Left lung (tissue), 4 donors: ENCODE measurements at regions not wholly inside any gene's neighbourhood (a gene's known extent, or its start where the extent isn't known, plus 50 kb on each side); places are given as distances from the start of the nearest gene placed in this dataset.

Experiments used
- ATAC-seq: fragments of 200-7000 bp; cut with Tn5 transposase; one replicate; pipeline ENCODE4 v1.9.1; 2020; ENCODE audit warnings: moderate library complexity
- DNase-seq, 4 donors: peaks; one replicate each; pipeline ENCODE4 v3.0.0-alpha.2; 2013 to 2020
- H3K27ac ChIP-seq, 2 donors: fragments of 200-600 bp; sonication (generic) in 1 of 2; one replicate each; pipeline versions ENCODE4 v1.5.0 to v1.8.0; 2020 to 2021
- H3K27me3 ChIP-seq, 2 donors: fragments of 200-600 bp; sonication (generic) in 1 of 2; one replicate each; pipeline versions ENCODE4 v1.5.0 to v1.8.0; 2020 to 2021
- H3K36me3 ChIP-seq, 2 donors: fragments of 200-600 bp; sonication (generic) in 1 of 2; one replicate each; pipeline versions ENCODE4 v1.5.0 to v1.8.0; 2020 to 2021
- H3K4me1 ChIP-seq, 2 donors: fragments of 200-600 bp; one replicate each; pipeline ENCODE4 v1.8.0; 2021
- H3K4me3 ChIP-seq, 2 donors: fragments of 200-600 bp; sonication (generic) in 1 of 2; one replicate each; pipeline versions ENCODE4 v1.5.0 to v1.8.0; 2020 to 2021; ENCODE audit warnings: mild to moderate bottlenecking in 1 of 2
- H3K9me3 ChIP-seq, 2 donors: fragments of 200-600 bp; sonication (generic) in 1 of 2; one replicate each; pipeline versions ENCODE4 v1.5.0 to v1.8.0; 2020 to 2021
- CTCF ChIP-seq, 2 donors: fragments of 200-600 bp; sonication (generic) in 1 of 2; IDR thresholded peaks; one replicate each; pipeline versions ENCODE4 v1.5.0 to v1.8.0; 2021; ENCODE audit warnings: antibody characterized with exemption in 2 of 2
- intact Hi-C, 2 donors: fragments of 100-400 bp; cut with DNase I; formaldehyde crosslinking; loops; one replicate each; pipeline versions ENCODE4 v1.11.2 to v1.14.2; 2022
- donor health status: DM: no; HTN: yes; CAD: no.
- donor health status: DM: no; HTN: no; CAD: no.

- TF ChIP-seq CTCF (IDR thresholded peaks at IDR 0.05) = no peak
- H3K9me3 ChIP-seq = peaks cover 0 to 15% of the 10 kb centered on the region in 2 donors
- no peak overlapping the region for H3K4me3 ChIP-seq
- no peaks in the 10 kb centered on the region for H3K36me3 ChIP-seq
- H3K27ac ChIP-seq = no peak overlapping the region
- no peaks in the 10 kb centered on the region for H3K27me3 ChIP-seq
- no peaks in the 10 kb centered on the region for H3K4me1 ChIP-seq
- DNase-seq (no peak), ATAC-seq (no peak)
- intact Hi-C loops = no loop called here
Measured at GRCh38 chr13:85586422-85586831, 212.8 kb downstream of the SLITRK6 start.

GRCh38 chr13:85582890-85583289, 216.3 kb downstream of the SLITRK6 start:
- no peak for TF ChIP-seq CTCF (IDR thresholded peaks at IDR 0.05)
- no peaks in the 10 kb centered on the region for H3K36me3 ChIP-seq
- H3K9me3 ChIP-seq = peaks cover 0 to 10% of the 10 kb centered on the region in 2 donors
- intact Hi-C loops = no loop called here
- H3K4me1 ChIP-seq = no peaks in the 10 kb centered on the region
- DNase-seq = no peak
- H3K4me3 ChIP-seq = no peak overlapping the region
- no peaks in the 10 kb centered on the region for H3K27me3 ChIP-seq
- no peak overlapping the region for H3K27ac ChIP-seq
- ATAC-seq = no peak

GRCh38 chr13:85575110-85575509, 224.1 kb downstream of the SLITRK6 start:
- Histone ChIP-seq H3K27ac (no peak overlapping the region), H3K9me3 (peaks cover 0 to 3% of the 10 kb centered on the region in 2 donors), H3K36me3 (no peaks in the 10 kb centered on the region), H3K4me1 (no peaks in the 10 kb centered on the region), H3K27me3 (no peaks in the 10 kb centered on the region), H3K4me3 (no peak overlapping the region)
- intact Hi-C loops = no loop called here
- no peak for ATAC-seq
- no peak for TF ChIP-seq CTCF (IDR thresholded peaks at IDR 0.05)
- no peak for DNase-seq

- TF ChIP-seq CTCF (IDR thresholded peaks at IDR 0.05) = no peak
- intact Hi-C loops = no loop called here
- ATAC-seq = no peak
- Histone ChIP-seq H3K27me3 (no peaks in the 10 kb centered on the region), H3K9me3 (peaks cover 0 to under 1% of the 10 kb centered on the region in 2 donors), H3K4me3 (no peak overlapping the region), H3K4me1 (no peaks in the 10 kb centered on the region), H3K27ac (no peak overlapping the region), H3K36me3 (no peaks in the 10 kb centered on the region)
- no peak for DNase-seq
Measured at GRCh38 chr13:85567909-85568308, 231.3 kb downstream of the SLITRK6 start.

- H3K27ac ChIP-seq = no peak overlapping the region
- H3K4me3 ChIP-seq = no peak overlapping the region
- no peaks in the 10 kb centered on the region for H3K27me3 ChIP-seq
- intact Hi-C loops = no loop called here
- no peak for DNase-seq
- ATAC-seq = no peak
- TF ChIP-seq CTCF (IDR thresholded peaks at IDR 0.05) = no peak
- H3K9me3 ChIP-seq = no peaks in the 10 kb centered on the region
- H3K36me3 ChIP-seq = no peaks in the 10 kb centered on the region
- H3K4me1 ChIP-seq = no peaks in the 10 kb centered on the region
Measured at GRCh38 chr13:85565652-85566051, 233.6 kb downstream of the SLITRK6 start.
